ENCODE measurements at regions not wholly inside any gene's neighbourhood (a gene's known extent, or its start where the extent isn't known, plus 50 kb on each side); places are given as distances from the start of the nearest gene placed in this dataset.

DNA sequence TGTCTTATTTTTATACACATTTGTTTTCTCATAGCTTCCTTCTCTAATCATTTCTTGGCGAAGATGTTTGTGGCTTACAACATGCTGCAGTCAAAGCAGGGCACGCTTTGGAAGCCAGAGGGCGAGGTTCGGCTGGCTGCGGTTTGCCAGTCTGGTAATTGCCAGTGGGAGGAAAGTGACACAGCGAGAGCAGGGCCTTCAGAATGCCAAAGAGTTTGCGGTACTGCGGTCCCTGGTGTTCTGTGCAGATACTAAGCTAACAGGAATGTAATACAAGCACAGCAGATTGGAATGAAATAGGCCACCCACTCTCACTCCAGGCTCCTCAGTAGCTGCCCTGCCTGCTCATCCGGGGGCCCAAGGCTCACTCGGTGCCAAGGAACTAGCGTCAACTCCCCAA is 58.7 kb upstream of the TGM3 start:
- no peak for DNase-seq

DNA sequence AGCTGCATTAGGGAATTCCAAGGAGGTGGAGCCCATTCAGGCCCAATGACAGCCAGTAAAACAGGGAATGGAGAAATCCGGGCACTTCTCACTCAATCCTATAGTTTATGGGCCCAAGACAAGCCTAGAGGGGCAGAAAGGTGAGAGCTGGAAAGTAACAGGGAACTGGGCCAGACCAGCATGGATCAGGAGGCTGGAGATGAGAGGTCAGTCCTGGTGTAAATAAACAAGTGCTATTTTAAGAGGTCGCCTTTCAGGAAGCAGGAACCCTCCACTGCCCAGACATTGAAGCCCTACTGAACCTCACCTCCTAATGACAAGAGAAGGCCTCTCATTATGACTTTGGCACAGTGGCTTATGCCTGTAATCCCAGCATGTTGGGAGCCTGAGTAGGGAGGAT is 57.2 kb upstream of the TGM3 start:
- no peak for DNase-seq

DNA sequence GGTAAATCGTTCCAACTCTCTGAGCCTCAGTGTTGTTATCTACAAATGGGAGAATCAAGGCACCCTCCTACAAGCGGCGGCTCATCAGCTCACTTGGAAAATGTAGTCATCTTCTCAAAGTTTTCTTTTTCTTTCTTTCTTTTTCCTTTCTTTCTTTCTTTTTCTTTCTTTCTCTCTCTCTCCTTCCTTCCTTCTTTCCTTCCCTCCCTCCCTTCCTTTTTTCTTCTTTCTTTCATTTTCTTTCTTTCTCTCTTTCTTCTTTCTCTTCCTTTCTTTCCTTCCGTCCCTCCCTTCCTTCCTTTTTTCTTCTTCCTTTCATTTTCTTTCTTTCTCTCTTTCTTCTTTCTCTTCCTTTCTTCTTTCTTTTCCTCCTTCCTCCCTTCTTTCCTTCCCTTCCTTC is 55.0 kb upstream of the TGM3 start:
- DNase-seq = no peak

DNA sequence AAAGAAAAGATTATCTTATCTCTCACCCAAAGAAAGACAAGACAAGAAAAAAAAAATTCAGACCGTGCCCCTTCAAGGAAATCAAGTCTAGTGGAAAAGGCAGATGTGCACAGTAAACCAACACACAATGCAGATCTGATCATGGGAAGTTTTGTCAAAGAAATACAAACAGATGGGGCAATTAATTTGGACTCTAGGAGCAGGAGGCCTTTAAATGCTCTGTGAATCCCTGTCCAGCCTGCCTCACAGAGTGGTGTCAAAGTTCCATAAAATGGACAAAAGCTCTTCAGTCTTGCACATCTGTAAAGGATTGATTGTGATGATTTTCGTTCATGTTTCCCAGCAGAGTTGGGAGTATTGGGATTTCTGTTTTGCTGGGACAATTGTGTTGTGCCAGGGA is 53.1 kb upstream of the TGM3 start:
- no peak for DNase-seq

DNA sequence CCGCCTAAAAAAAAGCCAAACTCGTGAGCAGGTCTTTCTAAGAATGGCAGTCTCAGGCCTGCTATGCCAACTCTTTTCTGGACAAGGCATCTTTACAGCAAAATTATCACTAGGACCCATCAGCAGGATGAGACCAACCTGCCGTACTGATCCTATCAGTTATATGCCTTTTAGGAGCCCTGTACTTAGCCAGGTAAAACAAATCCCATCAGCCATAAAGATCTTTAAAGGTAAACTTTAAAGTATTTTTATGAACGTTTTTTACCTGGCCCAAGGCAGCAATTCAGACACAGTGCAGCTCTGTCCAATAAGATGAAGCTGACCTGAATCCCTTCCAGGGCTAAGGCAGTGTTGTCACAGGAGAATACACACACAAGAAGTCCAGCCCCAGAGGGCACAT is 51.3 kb upstream of the TGM3 start:
- no peak for DNase-seq

DNA sequence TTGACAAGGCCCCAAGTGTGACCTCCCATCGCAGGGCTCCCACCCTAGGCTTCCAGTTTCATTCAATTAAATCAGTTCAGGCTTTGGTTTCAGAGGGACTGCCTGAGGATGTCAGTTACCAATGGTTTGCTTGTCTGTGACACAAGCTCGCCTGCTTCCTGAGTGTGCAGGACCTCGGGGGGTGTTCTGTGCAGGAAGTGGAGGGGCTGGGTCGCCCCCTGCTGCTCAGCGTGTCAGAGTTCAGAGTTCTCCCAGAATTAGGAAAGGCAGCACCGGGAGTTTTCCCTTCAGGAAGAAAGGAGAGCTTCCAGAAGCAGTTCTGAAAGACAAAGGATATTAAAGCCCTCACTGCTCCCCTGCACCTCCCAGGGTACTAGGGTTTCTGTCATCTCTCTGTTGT is 50.8 kb upstream of the TGM3 start:
- DNase-seq = no peak

DNA sequence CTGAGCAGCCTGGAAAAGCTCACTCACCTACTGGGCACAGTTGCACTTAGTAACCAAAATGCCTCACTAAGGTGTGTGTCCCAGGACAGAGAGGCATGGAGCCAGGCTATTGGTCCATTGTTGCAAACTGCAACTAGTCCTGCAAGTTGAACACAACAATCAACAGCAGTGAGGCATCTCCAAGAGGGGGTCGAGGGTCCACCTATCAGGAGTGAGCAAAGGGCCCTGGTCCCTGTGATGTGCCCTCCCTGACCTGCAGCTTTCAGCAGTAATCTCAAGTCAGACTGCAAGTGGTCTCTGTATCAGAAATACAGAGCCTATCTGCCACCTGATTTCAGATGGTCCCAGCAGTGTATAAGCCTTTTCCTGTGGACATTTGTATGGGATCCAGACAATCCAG is 50.2 kb upstream of the TGM3 start:
- no peak for DNase-seq

All from activated CD4-positive, alpha-beta T cell treated with anti-CD3 and anti-CD28 coated beads, Interleukin-2, amount 50 U/mL, for 16 hours (primary cell).